HG02870 (cell line): ENCODE measurements at regions not wholly inside any gene's neighbourhood (a gene's known extent, or its start where the extent isn't known, plus 50 kb on each side); places are given as distances from the start of the nearest gene placed in this dataset.
"Not testable (repeated sequence)": the region's sequence is repeated elsewhere in the genome, so short reads cannot be mapped to it uniquely, and the experiment has no call there.

ENCODE experiments used
- ATAC-seq: cut with Tn5 transposase; IDR thresholded peaks from one replicate; pipeline ENCODE4 v1.9.1; 2021; ENCODE audit warnings: mild to moderate bottlenecking, moderate library complexity; ENCODE audit not compliant: unreplicated experiment

- ATAC-seq, result no peak
Observed at GRCh38 chr6:99801805-99802204, 192.2 kb downstream of the MCHR2 start.

GRCh38 chr6:99802396-99803031 is 191.5 kb downstream of the MCHR2 start:
- ATAC-seq, result no peak

DNA sequence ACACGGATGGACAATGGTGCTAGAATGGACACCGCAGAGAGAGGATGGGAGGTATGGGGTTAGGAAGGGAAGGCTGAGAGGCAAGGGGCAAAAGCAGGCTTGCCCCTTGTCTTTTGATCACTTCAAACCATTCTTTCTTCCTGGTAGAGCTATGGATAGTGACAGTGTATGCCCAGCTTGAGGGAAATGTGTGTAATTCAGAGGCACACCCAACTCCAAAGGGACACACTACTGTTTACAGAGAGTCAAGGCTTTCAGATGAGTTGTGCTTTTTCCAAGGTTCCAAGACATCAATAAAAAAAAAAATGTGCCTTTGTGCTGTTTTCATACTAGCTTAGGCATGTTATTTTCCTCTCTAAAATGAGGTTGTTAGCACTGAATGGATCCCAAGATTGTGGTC is 185.0 kb downstream of the MCHR2 start:
- ATAC-seq, result no peak

DNA sequence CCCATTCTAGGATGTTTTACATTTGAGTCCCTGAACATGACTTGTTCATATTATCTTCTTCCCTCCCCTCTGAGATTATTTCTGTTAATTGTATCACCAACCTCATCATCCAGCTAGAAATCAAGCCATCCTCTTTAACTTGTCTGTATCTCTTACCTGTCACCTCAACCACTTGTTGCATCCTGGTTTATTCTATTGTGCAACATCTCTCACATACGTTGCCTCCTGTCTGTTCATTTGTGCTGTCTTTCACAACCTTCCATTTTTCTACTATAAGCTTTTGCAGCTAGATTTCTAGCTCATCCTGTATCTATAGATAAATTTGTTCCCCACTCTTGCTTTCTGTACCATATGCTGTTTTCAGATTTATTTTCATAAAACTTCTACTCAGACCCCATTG is 183.7 kb downstream of the MCHR2 start:
- ATAC-seq, result no peak

GRCh38 chr6:99810942-99811620 is 182.9 kb downstream of the MCHR2 start:
- ATAC-seq, result no peak

- no peak for ATAC-seq
Observed at GRCh38 chr6:99811636-99812035, 182.4 kb downstream of the MCHR2 start.

- no peak for ATAC-seq
Observed at GRCh38 chr6:99813565-99813964, 180.5 kb downstream of the MCHR2 start.

DNA sequence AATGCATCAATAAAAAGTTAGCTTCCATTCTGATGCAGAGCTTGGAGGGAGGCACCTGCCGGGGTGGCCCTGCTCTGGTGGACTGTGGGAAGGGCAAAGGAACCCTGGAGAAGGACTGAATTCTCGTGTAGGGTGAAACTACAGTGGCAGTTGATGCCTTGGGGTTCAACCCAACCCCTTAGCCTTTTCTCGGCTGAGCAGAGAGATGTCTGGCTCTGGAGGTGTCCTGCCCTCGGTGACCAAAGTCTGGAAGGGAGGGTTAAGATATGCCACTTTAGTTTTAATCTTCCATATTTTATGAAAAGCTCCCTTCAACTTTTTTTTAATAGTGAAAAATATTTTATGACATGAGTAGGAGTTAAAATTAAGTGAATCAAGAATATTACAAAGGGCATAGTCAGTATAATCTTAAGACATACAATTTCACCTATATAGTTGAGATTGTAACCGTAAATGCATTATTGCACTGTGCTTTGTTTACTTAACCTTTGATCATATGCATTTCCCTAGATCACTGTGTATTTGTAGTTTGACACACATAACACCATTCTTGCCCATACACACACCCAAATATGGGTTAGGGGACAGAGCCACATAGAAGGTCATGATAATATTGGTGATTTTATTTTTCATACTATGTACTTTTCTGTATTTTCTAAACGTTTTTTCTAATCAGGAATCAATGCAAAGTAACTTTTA is 179.6 kb downstream of the MCHR2 start:
- ATAC-seq, result no peak

DNA sequence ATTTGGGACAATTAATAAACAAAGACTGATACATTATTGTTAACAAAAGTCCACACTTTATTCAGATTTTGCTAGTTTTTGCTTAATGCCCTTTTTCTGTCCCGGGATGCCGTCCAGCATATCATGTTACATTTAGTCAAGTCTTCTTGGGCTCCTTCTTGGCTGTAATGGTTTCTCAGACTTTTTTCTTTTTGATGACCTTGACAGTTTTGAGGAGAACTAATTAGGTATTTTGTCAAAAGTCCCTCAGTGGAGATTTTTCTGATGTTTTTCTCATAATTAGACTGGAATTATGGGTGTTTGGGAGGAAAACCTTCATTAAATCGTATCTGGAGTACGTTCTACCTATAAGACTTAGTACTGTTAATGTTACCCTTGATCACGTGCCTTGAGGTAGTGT is 177.2 kb downstream of the MCHR2 start:
- ATAC-seq, result no peak

- ATAC-seq, result no peak
Observed at GRCh38 chr6:99818161-99818560, 175.9 kb downstream of the MCHR2 start.

DNA sequence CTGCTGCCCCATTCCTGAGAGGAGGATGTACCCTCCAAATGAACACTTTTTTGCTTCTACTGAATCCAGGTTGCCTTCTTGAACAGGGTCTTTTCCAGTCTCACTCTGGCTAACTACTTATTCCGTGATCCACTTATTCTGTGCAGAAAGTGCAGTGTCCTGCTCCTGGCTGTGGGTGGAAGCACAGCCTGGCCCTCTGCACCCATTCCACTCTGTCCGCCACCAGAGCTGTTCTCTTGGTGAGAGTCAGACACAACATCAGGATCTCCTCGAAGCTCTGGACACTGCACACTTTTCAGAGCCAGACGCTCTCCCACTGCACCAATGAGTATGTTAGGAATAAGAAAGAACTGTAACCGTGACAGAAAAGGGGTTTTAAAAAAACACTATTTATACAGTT is 174.2 kb downstream of the MCHR2 start:
- no peak for ATAC-seq

- ATAC-seq, result no peak
Observed at GRCh38 chr6:99821164-99821563, 172.9 kb downstream of the MCHR2 start.

DNA sequence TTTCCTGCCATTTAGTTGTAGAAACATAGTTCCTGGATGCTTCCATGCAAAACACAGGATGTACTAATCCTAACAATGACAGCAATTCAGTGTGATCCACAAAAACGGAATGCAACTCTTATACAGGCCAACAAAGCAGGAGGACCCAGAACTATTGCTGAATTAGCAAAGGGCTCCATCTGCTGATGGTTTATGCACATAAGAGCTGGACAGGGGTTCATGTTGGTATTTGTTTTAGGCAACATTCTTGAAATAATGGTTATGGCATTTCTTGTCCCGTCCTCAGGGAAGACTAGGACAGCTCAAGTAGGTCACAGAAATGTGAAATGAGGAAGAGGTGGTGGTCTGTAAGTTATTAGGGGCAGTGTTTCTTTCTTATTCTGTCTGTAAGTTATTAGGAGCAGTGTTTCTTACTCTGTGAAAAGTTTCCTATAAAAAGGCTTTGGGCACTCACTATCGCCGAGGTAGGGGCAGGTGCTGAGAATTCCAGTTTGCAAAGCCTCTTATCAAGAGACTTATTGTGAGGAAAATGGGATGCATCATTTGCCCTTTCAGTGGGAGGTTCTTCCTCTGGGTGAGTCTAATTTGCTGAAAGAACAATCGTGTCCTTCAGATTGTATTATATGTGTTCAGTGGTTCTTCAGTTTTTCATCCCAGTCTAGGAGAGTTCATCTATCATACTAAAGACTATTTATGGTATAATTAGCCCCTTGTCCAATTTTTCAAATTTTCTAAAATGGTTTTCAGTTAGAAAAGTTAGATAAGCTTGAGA is 171.1 kb downstream of the MCHR2 start:
- ATAC-seq, result no peak

- ATAC-seq, result not testable (repeated sequence)
Observed at GRCh38 chr6:99823513-99824235, 170.3 kb downstream of the MCHR2 start.

- no peak for ATAC-seq
Observed at GRCh38 chr6:99833034-99833433, 161.0 kb downstream of the MCHR2 start.

DNA sequence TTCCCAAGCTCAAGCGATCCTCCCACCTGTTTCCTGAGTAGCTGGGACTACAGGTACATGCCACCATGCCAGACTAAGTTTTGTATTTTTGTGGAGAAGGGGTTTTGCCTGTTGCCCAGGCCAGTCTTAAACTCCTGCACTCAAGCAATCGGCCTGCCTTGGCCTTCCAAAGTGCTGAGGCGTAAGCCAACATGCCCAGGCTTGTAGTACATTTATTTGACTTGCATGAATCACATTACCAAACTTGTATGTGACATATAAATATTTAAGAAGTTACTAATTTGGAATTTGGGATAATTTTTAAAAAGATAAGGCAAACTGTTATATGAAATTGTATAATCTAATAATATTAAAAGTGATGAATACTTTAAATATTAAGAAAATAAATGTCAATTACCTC is 157.6 kb downstream of the MCHR2 start:
- no peak for ATAC-seq

GRCh38 chr6:99838607-99839006 is 155.4 kb downstream of the MCHR2 start:
- ATAC-seq, result no peak

GRCh38 chr6:99841297-99841696 is 152.7 kb downstream of the MCHR2 start:
- no peak for ATAC-seq

DNA sequence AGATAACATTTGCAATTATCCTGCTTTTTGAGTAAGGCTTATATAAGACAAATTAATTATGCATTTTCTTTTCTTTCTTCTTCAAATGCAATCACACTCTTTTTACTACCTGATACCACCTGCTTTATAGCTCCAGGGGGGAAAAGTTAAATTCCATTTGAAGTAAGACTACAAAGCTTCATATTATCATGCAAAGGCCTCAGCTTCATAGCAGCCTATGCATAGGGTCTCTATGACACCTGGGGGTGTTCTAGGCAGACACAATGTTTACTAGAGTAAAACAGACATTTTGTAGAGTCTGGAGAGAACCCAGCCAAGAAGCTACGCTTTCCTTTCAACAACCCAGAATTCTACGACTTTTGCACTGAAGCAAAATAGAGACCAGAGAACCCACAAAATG is 148.0 kb downstream of the MCHR2 start:
- no peak for ATAC-seq

GRCh38 chr6:99850841-99851240 is 143.2 kb downstream of the MCHR2 start:
- ATAC-seq, result no peak

GRCh38 chr6:99852031-99852430 is 142.0 kb downstream of the MCHR2 start:
- ATAC-seq, result no peak
